GM06990 (cell line): ENCODE measurements at regions not wholly inside any gene's neighbourhood (a gene's known extent, or its start where the extent isn't known, plus 50 kb on each side); places are given as distances from the start of the nearest gene placed in this dataset.

ENCODE experiments used
- DNase-seq: peaks from one replicate; pipeline ENCODE4 v3.0.0-alpha.2; 2011; ENCODE audit not compliant: insufficient read length; ENCODE audit errors: extremely low read depth
- H3K27me3 ChIP-seq: replicated peaks from 2 replicates; pipeline ENCODE4 v1.6.0; 2011; ENCODE audit warnings: low read length; ENCODE audit not compliant: control insufficient read depth, insufficient read depth
- H3K36me3 ChIP-seq: 2 replicates; pipeline ENCODE4 v1.5.1; 2011; ENCODE audit warnings: low read length; ENCODE audit not compliant: control insufficient read depth, insufficient read depth
- H3K4me3 ChIP-seq: replicated peaks from 2 replicates; pipeline ENCODE4 v1.5.1; 2011; ENCODE audit warnings: low read depth, mild to moderate bottlenecking, control low read depth, low read length
- TF ChIP-seq, protein P1 (sequence below): IDR thresholded peaks from 2 replicates; pipeline ENCODE4 v1.5.1; 2011; ENCODE audit warnings: low read length, control low read depth, mild to moderate bottlenecking, inconsistent platforms; ENCODE audit not compliant: insufficient read depth, poor library complexity, severe bottlenecking

DNA sequence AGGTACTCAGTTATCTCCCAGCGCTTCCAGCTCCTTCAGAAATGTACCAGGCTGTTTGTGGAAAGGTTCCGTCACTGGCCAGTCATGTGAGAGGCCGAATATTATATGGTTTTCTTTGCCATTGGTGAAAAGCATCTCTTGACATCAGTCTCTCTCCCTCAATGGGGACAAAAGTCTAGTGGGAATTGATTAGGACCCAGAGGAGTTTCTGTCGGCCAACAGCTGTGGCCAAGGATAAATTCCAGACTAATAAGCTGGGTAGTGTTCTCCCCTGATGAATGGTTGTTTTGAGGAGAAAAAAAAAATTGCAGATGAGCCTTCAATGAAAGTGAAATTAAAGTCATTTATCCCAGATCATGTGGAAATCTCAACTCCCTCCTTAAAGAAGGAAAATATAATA is 404.7 kb upstream of the THRB start:
- H3K27me3 ChIP-seq: no peaks in the 10 kb centered on the region
- TF ChIP-seq, protein P1, sequence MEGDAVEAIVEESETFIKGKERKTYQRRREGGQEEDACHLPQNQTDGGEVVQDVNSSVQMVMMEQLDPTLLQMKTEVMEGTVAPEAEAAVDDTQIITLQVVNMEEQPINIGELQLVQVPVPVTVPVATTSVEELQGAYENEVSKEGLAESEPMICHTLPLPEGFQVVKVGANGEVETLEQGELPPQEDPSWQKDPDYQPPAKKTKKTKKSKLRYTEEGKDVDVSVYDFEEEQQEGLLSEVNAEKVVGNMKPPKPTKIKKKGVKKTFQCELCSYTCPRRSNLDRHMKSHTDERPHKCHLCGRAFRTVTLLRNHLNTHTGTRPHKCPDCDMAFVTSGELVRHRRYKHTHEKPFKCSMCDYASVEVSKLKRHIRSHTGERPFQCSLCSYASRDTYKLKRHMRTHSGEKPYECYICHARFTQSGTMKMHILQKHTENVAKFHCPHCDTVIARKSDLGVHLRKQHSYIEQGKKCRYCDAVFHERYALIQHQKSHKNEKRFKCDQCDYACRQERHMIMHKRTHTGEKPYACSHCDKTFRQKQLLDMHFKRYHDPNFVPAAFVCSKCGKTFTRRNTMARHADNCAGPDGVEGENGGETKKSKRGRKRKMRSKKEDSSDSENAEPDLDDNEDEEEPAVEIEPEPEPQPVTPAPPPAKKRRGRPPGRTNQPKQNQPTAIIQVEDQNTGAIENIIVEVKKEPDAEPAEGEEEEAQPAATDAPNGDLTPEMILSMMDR: no peak
- H3K4me3 ChIP-seq: no peak overlapping the region
- DNase-seq: no peak
- H3K36me3 ChIP-seq: no peaks in the 10 kb centered on the region

DNA sequence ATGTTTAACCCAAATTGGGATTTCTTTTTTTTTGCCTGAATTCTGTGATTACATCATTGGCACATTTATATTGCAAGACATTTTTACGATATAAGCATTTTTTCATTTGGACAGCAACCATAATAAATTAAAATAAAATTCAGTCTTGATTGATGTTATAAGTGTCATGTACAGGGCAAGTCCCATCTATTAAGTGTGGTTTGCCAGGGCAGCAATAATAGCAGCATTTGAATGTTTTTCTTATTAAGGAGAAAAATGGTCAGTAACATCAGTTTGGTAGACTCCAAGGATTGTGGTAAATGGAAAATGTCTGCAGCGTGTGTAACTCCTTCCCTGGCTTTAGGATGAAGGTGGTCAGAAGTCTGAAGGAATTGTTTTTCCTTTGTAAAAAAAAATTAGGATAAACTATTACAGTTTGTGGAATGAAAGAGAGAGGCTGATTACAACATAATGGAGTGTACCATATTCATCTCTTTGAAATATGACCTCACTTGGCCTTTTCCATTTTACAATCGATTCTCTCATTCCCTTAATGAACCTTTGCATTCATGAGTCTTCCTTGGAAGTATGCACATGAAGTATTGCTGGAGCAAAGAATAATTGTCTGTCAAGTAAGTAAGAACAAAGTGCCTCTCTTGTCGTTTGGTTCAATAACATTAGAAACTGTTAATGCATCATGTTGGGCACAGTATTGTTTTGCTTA is 405.4 kb upstream of the THRB start:
- no peak overlapping the region for H3K4me3 ChIP-seq
- no peaks in the 10 kb centered on the region for H3K36me3 ChIP-seq
- DNase-seq: no peak
- H3K27me3 ChIP-seq: no peaks in the 10 kb centered on the region
- TF ChIP-seq, protein P1: no peak

DNA sequence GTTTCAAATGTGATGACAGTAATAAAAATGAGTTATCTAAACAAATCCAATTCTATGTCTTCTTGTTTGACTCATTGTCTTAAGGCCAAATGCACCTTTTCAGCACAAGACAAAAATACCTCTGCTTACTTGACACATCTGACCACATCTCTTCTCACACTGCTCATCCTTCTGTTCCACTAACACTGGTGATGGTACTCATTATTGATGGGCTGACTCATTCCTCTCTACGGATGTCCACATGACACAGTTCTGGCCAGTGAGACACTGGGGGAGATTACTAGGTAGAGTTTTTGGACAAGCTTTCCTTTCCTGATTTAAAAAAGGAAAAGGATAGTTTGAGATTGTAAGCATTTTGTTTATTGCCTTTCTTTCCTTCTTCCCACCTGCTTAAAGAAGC is 410.6 kb upstream of the THRB start:
- TF ChIP-seq, protein P1: no peak
- Histone ChIP-seq H3K36me3 (no peaks in the 10 kb centered on the region), H3K4me3 (no peak overlapping the region), H3K27me3 (no peaks in the 10 kb centered on the region)
- no peak for DNase-seq

DNA sequence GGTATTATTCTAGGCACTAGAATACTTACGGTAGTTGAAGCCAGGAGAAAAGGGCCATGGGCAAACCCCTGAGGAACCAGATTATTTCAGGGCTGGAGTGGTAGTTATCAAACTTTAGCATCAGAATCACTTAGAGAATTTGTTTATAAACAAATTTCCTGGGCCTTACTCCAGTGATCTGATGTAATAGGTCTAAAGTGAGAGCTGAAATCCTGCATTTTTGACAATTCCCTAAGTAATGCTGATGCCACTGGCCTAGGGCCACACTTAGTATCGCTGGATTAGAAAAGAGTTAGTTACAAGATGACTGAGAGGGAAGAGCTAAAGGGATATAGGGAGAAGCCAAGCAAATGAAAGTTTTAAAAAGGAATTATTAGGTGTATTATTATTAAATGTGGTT is 412.5 kb upstream of the THRB start:
- no peak for DNase-seq
- H3K4me3 ChIP-seq: no peak overlapping the region
- H3K36me3 ChIP-seq: no peaks in the 10 kb centered on the region
- TF ChIP-seq, protein P1: no peak
- H3K27me3 ChIP-seq: no peaks in the 10 kb centered on the region

DNA sequence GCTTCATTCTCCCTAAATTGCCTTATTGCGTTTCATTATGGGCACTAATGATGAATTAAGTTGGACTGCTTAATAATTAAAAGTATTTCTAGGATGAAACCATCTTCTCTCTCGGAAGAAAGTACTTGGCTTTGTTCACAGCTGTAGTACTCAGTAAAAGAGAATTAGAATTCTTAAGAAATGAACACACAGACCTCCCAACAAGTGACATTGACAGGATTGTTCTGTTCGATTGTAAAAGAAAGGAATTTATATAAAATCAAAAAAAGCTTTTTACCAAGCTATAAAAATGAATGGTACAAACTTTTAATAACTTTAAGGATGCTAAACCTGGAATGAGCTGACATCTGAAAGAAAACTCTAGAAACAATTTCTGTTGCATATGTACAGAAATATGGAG is 416.4 kb upstream of the THRB start:
- H3K27me3 ChIP-seq: no peaks in the 10 kb centered on the region
- no peak for DNase-seq
- no peak overlapping the region for H3K4me3 ChIP-seq
- H3K36me3 ChIP-seq: no peaks in the 10 kb centered on the region
- TF ChIP-seq, protein P1: no peak

DNA sequence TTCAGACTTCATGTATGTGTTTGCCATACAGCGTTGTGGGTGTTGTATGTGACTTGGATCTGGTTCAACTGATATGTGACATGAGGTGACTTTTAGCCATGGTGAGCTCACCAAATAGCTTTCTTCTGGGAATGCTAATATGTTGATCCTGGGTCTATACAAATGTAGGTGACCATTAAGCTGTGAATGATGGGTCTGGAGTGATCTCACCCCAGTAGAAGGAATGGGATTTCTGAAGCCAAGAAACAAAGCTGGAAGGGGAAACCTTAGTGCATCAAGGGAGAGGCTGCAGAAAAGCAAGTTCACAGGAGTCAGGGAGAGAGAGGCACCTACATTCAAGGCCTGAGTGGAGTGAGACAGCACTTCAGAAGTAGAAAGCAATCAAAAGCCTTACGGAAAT is 421.0 kb upstream of the THRB start:
- TF ChIP-seq, protein P1: no peak
- DNase-seq: no peak
- Histone ChIP-seq H3K4me3 (no peak overlapping the region), H3K36me3 (no peaks in the 10 kb centered on the region), H3K27me3 (no peaks in the 10 kb centered on the region)
